ENCODE measurements at regions not wholly inside any gene's neighbourhood (a gene's known extent, or its start where the extent isn't known, plus 50 kb on each side); places are given as distances from the start of the nearest gene placed in this dataset.

DNA sequence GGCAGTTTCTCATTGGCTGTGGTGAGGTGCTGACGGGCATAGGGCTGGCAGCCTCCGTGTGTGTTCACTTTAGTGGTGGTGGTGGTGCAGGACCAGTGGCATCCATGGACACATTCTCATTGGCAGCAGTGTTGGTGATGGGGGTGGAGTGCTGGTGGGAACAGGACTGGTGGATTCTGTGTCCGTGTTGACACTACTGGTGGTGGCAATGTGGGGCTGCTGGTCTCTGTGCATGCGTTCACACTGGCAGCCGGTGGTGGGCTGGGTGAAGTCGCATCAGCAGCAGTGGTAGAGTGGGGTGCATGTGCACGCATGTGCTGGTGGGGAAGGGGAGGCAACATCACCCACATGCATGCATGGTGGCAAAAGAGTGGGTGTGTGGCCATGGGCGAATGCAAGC is 1471.4 kb upstream of the PCDH20 start:
- no peak for TF ChIP-seq CTCF (IDR thresholded peaks at IDR 0.05; ENCODE audit: low read depth, low read length)
- no peak for TF ChIP-seq EZH2phosphoT487 (IDR thresholded peaks at IDR 0.05; ENCODE audit: low read depth)
